B cell (primary cell): ENCODE measurements at regions not wholly inside any gene's neighbourhood (a gene's known extent, or its start where the extent isn't known, plus 50 kb on each side); places are given as distances from the start of the nearest gene placed in this dataset.

Experiments
- ATAC-seq: fragments of 200-7000 bp; cut with Tn5 transposase; one replicate; pipeline ENCODE4 v1.10.0; 2021; ENCODE audit warnings: low read depth, mild to moderate bottlenecking, moderate number of reproducible peaks, moderate library complexity
- CTCF ChIA-PET: fragments of 350-600 bp; sonication (Branson Sonifier 250); formaldehyde crosslinking; loops from one replicate; lab custom pipeline; 2021; ENCODE audit warnings: antibody characterized with exemption, inconsistent platforms; lab: Charles Lee
- POLR2A ChIA-PET: fragments of 350-600 bp; sonication (Branson Sonifier 250); formaldehyde crosslinking; loops from one replicate; lab custom pipeline; 2021; ENCODE audit warnings: antibody characterized with exemption; lab: Charles Lee
- DNase-seq: peaks from one replicate; pipeline ENCODE4 v3.0.0; 2013
- H2AFZ ChIP-seq: 2 replicates; pipeline ENCODE4 v1.6.1; 2012; ENCODE audit warnings: mild to moderate bottlenecking, low read depth, low read length; ENCODE audit not compliant: insufficient read depth, poor library complexity, severe bottlenecking
- H3K27ac ChIP-seq, 2 donors: 1 replicate in 1 of 2; 2 replicates in 1 of 2; pipeline ENCODE4 v1.5.1; 2012 to 2013; ENCODE audit warnings: low read length in 2 of 2, mild to moderate bottlenecking in 2 of 2, moderate library complexity in 1 of 2
- H3K27me3 ChIP-seq, 4 experiments: fragments of 200-600 bp in 1 of 4; sonication (generic) in 1 of 4; replicated peaks in 1 of 4; 1 replicate in 2 of 4; 2 replicates in 2 of 4; pipeline versions ENCODE4 v1.6.1 to v1.7.0; 2013 to 2016; ENCODE audit warnings: low read length in 3 of 4, mild to moderate bottlenecking in 2 of 4, mixed read lengths in 1 of 4, moderate library complexity in 1 of 4; ENCODE audit not compliant: insufficient read depth in 4 of 4, control insufficient read depth in 3 of 4; ENCODE audit errors: control extremely low read depth in 1 of 4
- H3K36me3 ChIP-seq, 2 experiments: replicated peaks in 1 of 2; 1 replicate in 1 of 2; 2 replicates in 1 of 2; pipeline versions ENCODE4 v1.6.1 to v1.7.1; 2013; ENCODE audit warnings: low read length in 1 of 2; ENCODE audit not compliant: insufficient read depth in 2 of 2, control insufficient read depth in 1 of 2; ENCODE audit errors: control extremely low read depth in 1 of 2, extremely low read depth in 1 of 2
- H3K4me1 ChIP-seq, 2 donors: fragments of 200-600 bp in 1 of 2; sonication (generic) in 1 of 2; 1 replicate in 1 of 2; 2 replicates in 1 of 2; pipeline versions ENCODE4 v1.5.1 to v1.6.1; 2013 to 2017; ENCODE audit warnings: low read length in 2 of 2; ENCODE audit not compliant: control insufficient read depth in 2 of 2, insufficient read depth in 2 of 2
- H3K4me2 ChIP-seq: replicated peaks from 2 replicates; pipeline ENCODE3; 2012; ENCODE audit warnings: mild to moderate bottlenecking, low read depth, low read length; ENCODE audit not compliant: poor library complexity, severe bottlenecking
- H3K4me3 ChIP-seq, 5 experiments: fragments of 200-600 bp in 1 of 5; sonication (generic) in 1 of 5; 1 replicate in 3 of 5; 2 replicates in 2 of 5; pipeline versions ENCODE4 v1.5.1 to v1.7.0; 2011 to 2016; ENCODE audit warnings: low read length in 4 of 5, mild to moderate bottlenecking in 4 of 5, low read depth in 2 of 5, control low read depth in 1 of 5, moderate library complexity in 1 of 5; ENCODE audit not compliant: insufficient read depth in 1 of 5; ENCODE audit errors: control extremely low read depth in 1 of 5, extremely low read depth in 1 of 5
- H3K79me2 ChIP-seq: fragments of 200-600 bp; sonication (generic); one replicate; pipeline ENCODE4 v1.6.0; 2016; ENCODE audit warnings: low read length; ENCODE audit not compliant: control insufficient read depth, insufficient read depth
- H3K9ac ChIP-seq: fragments of 200-600 bp; sonication (generic); 2 replicates; pipeline ENCODE4 v1.6.1; 2017; ENCODE audit warnings: mild to moderate bottlenecking, low read length, moderate library complexity
- H3K9me3 ChIP-seq, 3 donors: one replicate each; pipeline versions ENCODE4 v1.6.1 to v1.7.1; 2013; ENCODE audit warnings: low read length in 2 of 3; ENCODE audit not compliant: control insufficient read depth in 2 of 3, insufficient read depth in 1 of 3; ENCODE audit errors: control extremely low read depth in 1 of 3
- H4K20me1 ChIP-seq: 2 replicates; pipeline ENCODE4 v1.6.0; 2012; ENCODE audit warnings: mild to moderate bottlenecking, low read length; ENCODE audit not compliant: insufficient read depth, control insufficient read depth, poor library complexity, severe bottlenecking
- H3K27ac Mint-ChIP-seq: one replicate; pipeline ENCODE4 v1.8.0; 2021; ENCODE audit warnings: mixed read lengths
- H3K27me3 Mint-ChIP-seq: one replicate; pipeline ENCODE4 v1.8.0; 2021; ENCODE audit warnings: mixed read lengths
- H3K4me1 Mint-ChIP-seq: one replicate; pipeline ENCODE4 v1.8.0; 2021; ENCODE audit warnings: mixed read lengths
- H3K4me3 Mint-ChIP-seq: one replicate; pipeline ENCODE4 v1.8.0; 2021; ENCODE audit warnings: mixed read lengths
- H3K9me3 Mint-ChIP-seq: one replicate; pipeline ENCODE4 v1.8.0; 2022; ENCODE audit warnings: mixed read lengths; ENCODE audit not compliant: insufficient read depth
- CTCF ChIP-seq: fragments of 200-600 bp; IDR thresholded peaks from one replicate; pipeline ENCODE4 v1.8.0; 2022; ENCODE audit warnings: antibody characterized with exemption, mild to moderate bottlenecking
- EZH2 ChIP-seq: IDR thresholded peaks from 2 replicates; pipeline ENCODE4 v1.6.1; 2012; ENCODE audit warnings: borderline replicate concordance, low read depth, mild to moderate bottlenecking, moderate library complexity, low read length; ENCODE audit not compliant: insufficient read depth, poor library complexity, severe bottlenecking
- WGBS: methylation state at CpG from one replicate; pipeline ENCODE4 v1.1.5; 2013; ENCODE audit warnings: missing lambda C conversion rate; ENCODE audit not compliant: insufficient coverage; 5-methylcytosine and 5-hydroxymethylcytosine counted together
- intact Hi-C: fragments of 100-400 bp; cut with micrococcal nuclease; formaldehyde crosslinking; loops from one replicate; pipeline ENCODE4 v1.10.0; 2022

- POLR2A ChIA-PET, result no interaction called here
Observed at GRCh38 chrY:15510288-15510687, 986.0 kb downstream of the NLGN4Y start.

GRCh38 chrY:15510984-15511650 is 986.8 kb downstream of the NLGN4Y start:
- H3K27ac Mint-ChIP-seq, result no peak overlapping the region
- H3K27me3 Mint-ChIP-seq, result no peaks in the 10 kb centered on the region
- DNase-seq (no peak), ATAC-seq (no peak)
- H3K4me3 Mint-ChIP-seq, result no peak overlapping the region
- no peak overlapping the region for H2AFZ ChIP-seq
- peaks cover 6% of the 10 kb centered on the region for H3K4me1 Mint-ChIP-seq
- H3K9ac ChIP-seq, result no peak overlapping the region
- H3K9me3 Mint-ChIP-seq, result no peaks in the 10 kb centered on the region
- intact Hi-C loops, result no loop called here
- H3K9me3 ChIP-seq, result no peaks in the 10 kb centered on the region
- ChIA-PET POLR2A (no interaction called here), CTCF (no interaction called here)
- no peaks in the 10 kb centered on the region for H3K27me3 ChIP-seq
- no peaks in the 10 kb centered on the region for H3K79me2 ChIP-seq
- TF ChIP-seq EZH2 (no peak), CTCF (no peak)
- no peaks in the 10 kb centered on the region for H4K20me1 ChIP-seq
- H3K4me1 ChIP-seq, result no peaks in the 10 kb centered on the region
- H3K36me3 ChIP-seq, result no peaks in the 10 kb centered on the region
- WGBS, result no CpG with 5 or more reads among the region's 5 CpGs
- no peak overlapping the region for H3K4me2 ChIP-seq
- no peak overlapping the region for H3K27ac ChIP-seq
- H3K4me3 ChIP-seq, result no peak overlapping the region

More at GRCh38 chrY:15510288-15510687, 986.0 kb downstream of the NLGN4Y start:
- Mint-ChIP-seq H3K27ac (no peak overlapping the region), H3K4me3 (no peak overlapping the region), H3K27me3 (no peaks in the 10 kb centered on the region), H3K4me1 (peaks cover 6% of the 10 kb centered on the region), H3K9me3 (no peaks in the 10 kb centered on the region)
- H3K36me3 ChIP-seq, result no peaks in the 10 kb centered on the region
- DNase-seq, result peak; percentile 22
- H3K9me3 ChIP-seq, result no peaks in the 10 kb centered on the region
- no peak overlapping the region for H3K27ac ChIP-seq
- H3K4me3 ChIP-seq, result no peak overlapping the region
- CTCF ChIA-PET, result no interaction called here
- no peaks in the 10 kb centered on the region for H3K79me2 ChIP-seq
- H3K27me3 ChIP-seq, result no peaks in the 10 kb centered on the region
- WGBS, result no CpG with 5 or more reads among the region's 2 CpGs
- H4K20me1 ChIP-seq, result no peaks in the 10 kb centered on the region
- H3K9ac ChIP-seq, result no peak overlapping the region
- no peak for ATAC-seq
- H2AFZ ChIP-seq, result no peak overlapping the region
- no peaks in the 10 kb centered on the region for H3K4me1 ChIP-seq
- intact Hi-C loops, result no loop called here
- H3K4me2 ChIP-seq, result no peak overlapping the region
- TF ChIP-seq CTCF, result no peak
- no peak for TF ChIP-seq EZH2
